Muscle layer of duodenum (tissue), 2 donors: ENCODE measurements at regions not wholly inside any gene's neighbourhood (a gene's known extent, or its start where the extent isn't known, plus 50 kb on each side); places are given as distances from the start of the nearest gene placed in this dataset.

Source experiments
- H3K27ac ChIP-seq: one replicate; pipeline ENCODE4 v1.7.0; 2013; ENCODE audit warnings: mild to moderate bottlenecking, low read length
- H3K27me3 ChIP-seq: one replicate; pipeline ENCODE4 v1.7.0; 2013; ENCODE audit warnings: low read depth, mild to moderate bottlenecking, control low read depth, low read length
- H3K36me3 ChIP-seq, 2 donors: one replicate each; pipeline ENCODE4 v1.7.0; 2013; ENCODE audit warnings: low read length in 2 of 2, control low read depth in 1 of 2, mild to moderate bottlenecking in 1 of 2; ENCODE audit not compliant: insufficient read depth in 2 of 2, control insufficient read depth in 1 of 2
- H3K4me1 ChIP-seq, 2 donors: one replicate each; pipeline ENCODE4 v1.7.0; 2013; ENCODE audit warnings: low read length in 2 of 2, mild to moderate bottlenecking in 2 of 2, control low read depth in 1 of 2, moderate library complexity in 1 of 2; ENCODE audit not compliant: insufficient read depth in 2 of 2, control insufficient read depth in 1 of 2
- H3K4me3 ChIP-seq, 2 donors: one replicate each; pipeline ENCODE4 v1.7.0; 2013; ENCODE audit warnings: low read length in 2 of 2, low read depth in 1 of 2, mild to moderate bottlenecking in 1 of 2
- H3K9me3 ChIP-seq, 2 donors: one replicate each; pipeline ENCODE4 v1.7.0; 2013; ENCODE audit warnings: low read length in 2 of 2, control low read depth in 1 of 2, mild to moderate bottlenecking in 1 of 2; ENCODE audit not compliant: control insufficient read depth in 1 of 2
- donor health status: healthy.

GRCh38 chr11:110031171-110031570 is 62.0 kb upstream of the ZC3H12C start:
- H3K36me3 ChIP-seq = no peaks in the 10 kb centered on the region

GRCh38 chr11:110032259-110032658 is 60.9 kb upstream of the ZC3H12C start:
- H3K9me3 ChIP-seq = no peaks in the 10 kb centered on the region
- no peaks in the 10 kb centered on the region for H3K4me1 ChIP-seq
- H3K36me3 ChIP-seq = no peaks in the 10 kb centered on the region
- H3K27me3 ChIP-seq = no peaks in the 10 kb centered on the region
- no peak overlapping the region for H3K27ac ChIP-seq
- no peak overlapping the region for H3K4me3 ChIP-seq

More at GRCh38 chr11:110031171-110031570, 62.0 kb upstream of the ZC3H12C start:
- Histone ChIP-seq H3K27ac (no peak overlapping the region), H3K9me3 (no peaks in the 10 kb centered on the region), H3K4me3 (no peak overlapping the region), H3K4me1 (no peaks in the 10 kb centered on the region), H3K27me3 (no peaks in the 10 kb centered on the region)

GRCh38 chr11:110032957-110033570 is 60.1 kb upstream of the ZC3H12C start:
- no peak overlapping the region for H3K4me3 ChIP-seq
- H3K36me3 ChIP-seq = no peaks in the 10 kb centered on the region
- no peak overlapping the region for H3K27ac ChIP-seq

GRCh38 chr11:110034806-110035205 is 58.4 kb upstream of the ZC3H12C start:
- no peak overlapping the region for H3K27ac ChIP-seq
- H3K27me3 ChIP-seq = no peaks in the 10 kb centered on the region
- H3K4me1 ChIP-seq = no peaks in the 10 kb centered on the region
- no peaks in the 10 kb centered on the region for H3K36me3 ChIP-seq
- H3K4me3 ChIP-seq = no peak overlapping the region
- no peaks in the 10 kb centered on the region for H3K9me3 ChIP-seq

More at GRCh38 chr11:110032957-110033570, 60.1 kb upstream of the ZC3H12C start:
- Histone ChIP-seq H3K9me3 (no peaks in the 10 kb centered on the region), H3K27me3 (no peaks in the 10 kb centered on the region), H3K4me1 (no peaks in the 10 kb centered on the region)

- Histone ChIP-seq H3K4me3 (no peak overlapping the region), H3K36me3 (no peaks in the 10 kb centered on the region), H3K4me1 (no peaks in the 10 kb centered on the region), H3K9me3 (no peaks in the 10 kb centered on the region), H3K27me3 (no peaks in the 10 kb centered on the region), H3K27ac (no peak overlapping the region)
Measured at GRCh38 chr11:110035357-110035756, 57.8 kb upstream of the ZC3H12C start.

- Histone ChIP-seq H3K27ac (no peak overlapping the region), H3K4me3 (no peak overlapping the region), H3K36me3 (no peaks in the 10 kb centered on the region), H3K4me1 (no peaks in the 10 kb centered on the region), H3K9me3 (no peaks in the 10 kb centered on the region), H3K27me3 (no peaks in the 10 kb centered on the region)
Measured at GRCh38 chr11:110038201-110038600, 55.0 kb upstream of the ZC3H12C start.
